HG02938 (cell line): ENCODE measurements at regions not wholly inside any gene's neighbourhood (a gene's known extent, or its start where the extent isn't known, plus 50 kb on each side); places are given as distances from the start of the nearest gene placed in this dataset.

Experiments
- ATAC-seq: cut with Tn5 transposase; IDR thresholded peaks from one replicate; pipeline ENCODE4 v1.9.1; 2021; ENCODE audit warnings: mild to moderate bottlenecking, moderate library complexity; ENCODE audit not compliant: unreplicated experiment

- no peak for ATAC-seq
Observed at GRCh38 chr17:72402727-72403210, 281.9 kb downstream of the SOX9 start.

- ATAC-seq: no peak
Observed at GRCh38 chr17:72403713-72404209, 282.9 kb downstream of the SOX9 start.

GRCh38 chr17:72404872-72405271 is 284.1 kb downstream of the SOX9 start:
- no peak for ATAC-seq

- no peak for ATAC-seq
Observed at GRCh38 chr17:72405662-72406230, 284.9 kb downstream of the SOX9 start.

GRCh38 chr17:72406498-72406897 is 285.7 kb downstream of the SOX9 start:
- ATAC-seq: no peak

GRCh38 chr17:72407336-72407909 is 286.6 kb downstream of the SOX9 start:
- peak; percentile 82 for ATAC-seq

GRCh38 chr17:72407931-72408330 is 287.1 kb downstream of the SOX9 start:
- no peak for ATAC-seq

GRCh38 chr17:72408641-72409040 is 287.8 kb downstream of the SOX9 start:
- ATAC-seq: no peak

- ATAC-seq: peak; percentile 36
Observed at GRCh38 chr17:72409405-72410002, 288.7 kb downstream of the SOX9 start.

GRCh38 chr17:72411124-72411563 is 290.3 kb downstream of the SOX9 start:
- ATAC-seq: no peak

GRCh38 chr17:72412650-72413076 is 291.8 kb downstream of the SOX9 start:
- no peak for ATAC-seq

- ATAC-seq: no peak
Observed at GRCh38 chr17:72413077-72414031, 292.5 kb downstream of the SOX9 start.

- no peak for ATAC-seq
Observed at GRCh38 chr17:72414032-72414396, 293.2 kb downstream of the SOX9 start.

GRCh38 chr17:72414967-72415853 is 294.4 kb downstream of the SOX9 start:
- ATAC-seq: no peak

- no peak for ATAC-seq
Observed at GRCh38 chr17:72416054-72416675, 295.3 kb downstream of the SOX9 start.

GRCh38 chr17:72416905-72417304 is 296.1 kb downstream of the SOX9 start:
- ATAC-seq: no peak

- ATAC-seq: no peak
Observed at GRCh38 chr17:72417627-72418026, 296.8 kb downstream of the SOX9 start.

GRCh38 chr17:72419866-72420774 is 299.3 kb downstream of the SOX9 start:
- ATAC-seq: peak; percentile 45

GRCh38 chr17:72420775-72421127 is 299.9 kb downstream of the SOX9 start:
- ATAC-seq: no peak
